GM21723 (cell line): ENCODE measurements at regions not wholly inside any gene's neighbourhood (a gene's known extent, or its start where the extent isn't known, plus 50 kb on each side); places are given as distances from the start of the nearest gene placed in this dataset.
"Not testable (repeated sequence)": the region's sequence is repeated elsewhere in the genome, so short reads cannot be mapped to it uniquely, and the experiment has no call there.

Experiments used
- ATAC-seq: cut with Tn5 transposase; IDR thresholded peaks from one replicate; pipeline ENCODE4 v1.9.1; 2021; ENCODE audit warnings: mild to moderate bottlenecking, moderate library complexity; ENCODE audit not compliant: unreplicated experiment

DNA sequence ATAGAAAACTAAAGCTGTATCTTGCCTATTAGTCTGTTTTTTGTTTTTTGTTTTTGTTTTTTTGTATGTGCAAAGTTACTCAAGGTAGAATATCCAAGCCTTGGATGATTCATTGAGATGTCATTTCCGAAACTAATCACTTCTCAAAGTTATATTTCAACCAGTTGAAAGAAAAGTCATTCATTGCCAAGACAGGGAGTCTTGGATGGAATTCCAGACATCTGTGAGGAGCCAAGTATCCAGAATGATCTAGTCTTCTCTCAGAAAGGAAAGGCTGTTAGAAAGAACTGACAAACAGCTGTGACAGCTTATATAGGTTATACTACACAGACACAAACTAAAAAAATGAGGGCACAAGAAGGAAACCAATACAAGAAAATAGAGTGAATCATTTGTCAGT lies 141.1 kb upstream of the NDST3 start:
- no peak for ATAC-seq

DNA sequence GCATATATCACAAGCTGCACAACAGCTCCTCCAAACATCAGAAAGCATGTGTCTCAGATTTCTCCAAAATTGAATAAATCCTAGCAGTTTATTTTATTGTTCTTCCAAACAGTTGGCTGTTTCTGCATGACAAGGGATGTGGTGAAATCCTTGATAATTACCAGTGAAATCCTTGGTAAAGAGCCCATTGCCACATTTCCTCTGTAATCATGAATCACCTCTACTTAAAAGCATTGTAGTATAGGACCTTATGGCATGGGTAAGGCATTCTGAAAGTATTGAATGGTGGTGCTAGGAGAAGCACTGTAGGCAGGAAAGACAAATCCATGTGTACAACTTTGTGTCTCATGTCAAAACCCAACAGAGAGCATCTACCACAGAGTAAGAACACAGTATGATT lies 135.8 kb upstream of the NDST3 start:
- no peak for ATAC-seq

DNA sequence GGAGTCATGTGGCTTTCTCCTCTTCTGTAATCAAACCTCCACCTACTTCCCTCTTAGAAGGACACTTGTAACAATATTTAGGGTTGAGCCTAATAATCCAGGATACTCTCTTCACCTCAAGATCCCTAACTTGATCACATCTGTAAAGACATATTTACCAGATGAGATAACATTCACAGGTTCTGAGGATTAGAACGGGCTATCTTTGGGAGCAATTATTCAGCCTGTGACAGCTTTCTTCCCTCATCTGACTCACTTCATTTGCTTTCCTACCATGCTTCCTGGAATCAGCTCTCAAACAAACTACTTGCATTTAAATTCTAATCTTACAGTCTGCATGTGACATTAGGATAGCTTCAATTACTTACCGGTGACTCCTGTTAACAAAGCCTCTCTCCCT lies 133.5 kb upstream of the NDST3 start:
- no peak for ATAC-seq

DNA sequence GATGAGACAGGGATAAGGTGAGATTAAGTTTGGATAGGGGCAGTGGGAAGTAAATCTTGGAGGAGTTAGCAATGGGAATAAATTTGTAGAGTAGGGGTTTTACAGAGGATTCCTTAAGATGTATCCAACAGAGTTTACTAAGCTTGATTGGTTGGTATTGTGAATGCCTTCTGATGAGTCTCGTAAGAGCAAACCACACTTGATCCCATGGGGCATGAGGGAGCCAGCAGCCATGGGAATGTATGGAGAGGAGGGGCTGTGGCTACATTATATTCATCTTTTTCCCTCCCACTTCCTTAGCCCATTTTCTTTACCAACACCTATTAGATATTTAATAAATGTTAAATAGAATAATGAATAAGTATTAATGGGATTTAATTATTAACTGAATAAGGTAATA lies 126.6 kb upstream of the NDST3 start:
- no peak for ATAC-seq

DNA sequence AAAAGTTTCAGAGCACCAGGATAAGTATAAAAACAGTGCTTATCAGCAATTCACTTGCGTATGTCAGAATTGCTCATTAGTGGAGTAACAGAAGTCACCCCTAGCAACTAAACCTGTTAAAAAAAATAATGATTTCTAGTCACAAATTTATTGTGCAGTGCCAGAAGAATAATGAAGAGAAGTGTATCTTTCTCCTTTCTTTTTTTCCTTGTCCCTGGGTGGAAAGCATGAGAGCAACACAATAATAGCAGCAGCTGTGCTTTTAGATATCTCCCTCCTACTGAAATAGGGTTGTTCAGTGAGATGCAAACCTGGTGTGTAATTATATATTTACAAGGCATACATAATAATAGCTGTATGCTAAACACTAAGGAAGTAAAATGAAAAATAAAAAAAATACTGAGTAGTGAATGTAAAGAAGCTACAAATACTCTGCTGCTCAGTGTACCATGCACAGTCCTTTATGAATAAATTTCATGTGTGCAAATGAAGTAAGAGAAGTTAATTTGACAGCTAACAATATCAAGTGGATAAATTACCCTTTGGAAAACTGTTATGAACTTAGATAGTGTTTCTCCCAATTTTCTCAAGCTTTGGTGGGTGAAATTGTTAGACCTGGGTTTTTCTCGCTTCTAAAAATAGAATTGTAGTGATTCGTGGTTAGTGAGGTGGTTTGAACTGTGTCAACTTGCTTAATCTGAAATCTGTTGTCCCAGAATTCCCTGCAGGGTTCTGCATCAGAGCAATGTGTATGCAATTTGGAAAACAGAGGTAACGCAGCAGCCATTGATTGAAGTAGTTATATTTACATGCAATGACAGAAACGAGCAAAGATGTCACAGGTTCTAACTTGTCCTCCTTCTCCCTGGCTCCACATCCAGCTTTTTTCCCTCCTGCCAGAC lies 125.7 kb upstream of the NDST3 start:
- ATAC-seq: no peak

DNA sequence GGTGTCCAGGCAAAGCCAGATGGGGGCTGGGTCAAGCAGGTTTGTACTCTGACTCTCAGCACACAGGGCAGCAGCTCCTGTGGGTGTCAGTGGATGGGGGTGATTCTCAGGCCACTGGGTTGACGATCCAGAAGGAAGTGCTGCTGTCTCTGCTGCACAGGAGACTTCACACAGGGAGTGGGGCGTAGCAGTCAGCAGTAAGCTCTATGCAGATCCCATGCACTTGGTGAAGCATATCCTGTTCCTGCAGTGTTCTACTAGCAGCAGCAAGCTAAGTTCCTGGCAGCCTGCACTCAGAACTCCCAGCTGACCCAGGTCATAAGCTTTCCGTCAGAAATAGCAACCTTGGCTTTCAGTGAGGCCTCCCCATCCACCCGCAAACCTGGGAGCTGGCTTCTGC lies 117.6 kb upstream of the NDST3 start:
- no peak for ATAC-seq

DNA sequence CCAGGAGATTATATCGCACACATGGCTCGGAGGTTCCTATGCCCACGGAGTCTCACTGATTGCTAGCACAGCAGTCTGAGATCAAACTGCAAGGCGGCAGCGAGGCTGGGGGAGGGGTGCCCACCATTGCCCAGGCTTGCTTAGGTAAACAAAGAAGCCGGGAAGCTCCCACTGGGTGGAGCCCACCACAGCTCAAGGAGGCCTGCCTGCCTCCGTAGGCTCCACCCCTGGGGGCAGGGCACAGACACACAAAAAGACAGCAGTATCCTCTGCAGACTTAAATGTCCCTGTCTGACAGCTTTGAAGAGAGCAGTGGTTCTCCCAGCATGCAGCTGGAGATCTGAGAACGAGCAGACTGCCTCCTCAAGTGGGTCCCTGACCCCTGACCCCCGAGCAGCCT lies 112.0 kb upstream of the NDST3 start:
- not testable (repeated sequence) for ATAC-seq

DNA sequence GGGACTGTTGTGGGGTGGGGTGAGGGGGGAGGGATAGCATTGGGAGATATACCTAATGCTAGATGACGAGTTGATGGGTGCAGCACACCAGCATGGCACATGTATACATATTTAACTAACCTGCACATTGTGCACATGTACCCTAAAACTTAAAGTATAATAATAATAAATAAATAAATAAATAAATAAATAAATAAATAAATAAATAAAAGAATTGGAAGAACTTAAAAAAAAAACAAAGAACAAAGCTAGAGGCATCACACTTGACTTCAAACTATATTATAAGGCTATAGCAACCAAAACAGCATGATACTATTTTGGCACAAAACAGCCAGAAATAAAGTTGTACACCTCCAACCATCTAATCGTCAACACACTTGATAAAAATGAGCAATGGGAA lies 106.5 kb upstream of the NDST3 start:
- not testable (repeated sequence) for ATAC-seq

DNA sequence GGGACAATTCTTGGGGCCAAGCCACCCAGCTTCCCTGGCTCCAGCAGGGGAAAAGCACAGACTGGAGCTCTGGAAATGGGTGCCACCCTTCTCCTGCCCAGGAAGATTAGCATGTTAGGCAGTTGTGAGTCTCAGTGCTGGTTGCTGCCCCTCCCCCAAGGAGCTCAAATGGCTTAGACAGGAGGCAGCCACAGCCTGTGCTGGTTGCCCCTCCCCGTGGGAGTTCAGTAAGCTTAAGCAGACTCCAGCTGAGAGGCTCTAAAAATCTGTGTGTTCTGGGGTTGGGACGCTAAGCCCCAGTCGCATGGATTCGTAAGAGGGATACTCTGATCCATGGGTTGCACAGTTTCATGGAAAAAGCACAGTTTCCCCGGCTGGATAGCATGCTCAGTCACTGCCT lies 92.7 kb upstream of the NDST3 start:
- ATAC-seq: no peak

DNA sequence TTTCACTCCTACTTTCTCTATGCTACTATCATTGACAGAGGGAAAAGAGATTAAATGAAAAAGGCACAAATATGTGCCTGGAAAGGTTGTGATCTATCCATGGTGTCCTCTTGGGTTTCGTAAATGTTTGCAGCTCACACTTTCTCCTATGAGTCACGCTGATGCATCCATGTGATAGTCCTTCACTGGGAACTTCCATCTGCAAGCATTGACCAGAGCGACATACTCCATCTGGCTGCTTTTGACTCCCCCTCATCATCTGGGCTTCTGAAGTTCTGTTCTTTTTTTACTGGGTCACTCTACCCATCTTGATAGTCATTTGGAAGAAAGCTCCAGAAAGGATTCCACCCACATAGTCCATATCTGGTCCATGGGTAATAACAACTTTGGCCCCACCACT lies 84.7 kb upstream of the NDST3 start:
- ATAC-seq: no peak

DNA sequence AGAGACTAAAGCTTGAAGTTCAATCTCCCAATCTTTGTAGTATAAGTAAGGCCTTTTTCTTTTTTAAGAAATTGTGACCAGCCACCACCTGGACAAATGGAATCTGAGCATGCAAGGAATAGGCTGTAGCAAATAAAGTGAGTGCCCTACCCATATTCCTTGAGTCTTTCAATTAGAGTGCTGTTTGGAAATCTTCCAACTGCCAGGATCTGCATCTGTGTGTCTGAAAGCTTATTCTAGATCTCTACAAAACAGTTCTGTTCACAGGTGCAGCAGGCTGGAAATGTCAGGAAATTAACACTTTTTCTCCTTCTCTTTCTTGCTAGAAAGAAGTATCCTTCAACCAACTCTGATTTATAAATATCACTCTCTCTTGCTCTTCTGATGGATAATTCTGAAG lies 76.7 kb upstream of the NDST3 start:
- ATAC-seq: no peak

DNA sequence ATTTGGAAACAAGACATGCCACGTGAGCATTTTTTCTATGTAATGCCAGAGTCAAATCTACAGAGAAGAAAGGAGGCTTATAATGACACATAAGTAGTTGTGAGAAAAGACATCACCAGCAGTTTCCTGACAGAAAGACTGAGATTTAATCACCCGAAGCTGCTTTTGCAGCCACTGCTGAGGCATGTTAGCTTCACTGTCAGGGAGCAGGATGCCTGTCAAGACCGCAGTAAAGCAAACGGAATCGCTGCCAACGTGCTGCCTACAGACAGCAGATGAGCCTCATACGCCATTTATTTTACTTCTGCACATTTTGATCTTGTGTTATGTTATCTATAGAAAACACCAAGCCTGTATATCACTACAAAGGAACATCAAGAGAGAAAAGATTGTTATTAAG lies 68.7 kb upstream of the NDST3 start:
- ATAC-seq: no peak

DNA sequence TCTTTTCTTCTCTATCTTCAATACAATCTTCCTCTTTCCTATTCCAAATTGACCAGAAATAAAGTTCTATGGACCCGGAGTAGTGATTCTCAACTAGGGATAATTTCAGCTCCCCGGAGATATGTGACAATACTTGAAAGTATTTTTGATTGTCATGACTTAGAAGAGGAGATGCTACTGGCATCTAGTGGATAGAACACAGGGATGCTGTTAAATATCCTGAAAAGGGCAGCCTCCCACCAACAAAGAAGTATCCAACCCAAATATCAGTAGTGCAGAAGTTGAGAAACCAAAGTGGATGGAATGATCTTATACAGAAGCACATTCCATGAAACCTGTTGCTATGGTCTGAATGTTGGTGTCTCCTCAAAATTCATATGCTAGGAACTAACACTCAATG lies 65.7 kb upstream of the NDST3 start:
- no peak for ATAC-seq

DNA sequence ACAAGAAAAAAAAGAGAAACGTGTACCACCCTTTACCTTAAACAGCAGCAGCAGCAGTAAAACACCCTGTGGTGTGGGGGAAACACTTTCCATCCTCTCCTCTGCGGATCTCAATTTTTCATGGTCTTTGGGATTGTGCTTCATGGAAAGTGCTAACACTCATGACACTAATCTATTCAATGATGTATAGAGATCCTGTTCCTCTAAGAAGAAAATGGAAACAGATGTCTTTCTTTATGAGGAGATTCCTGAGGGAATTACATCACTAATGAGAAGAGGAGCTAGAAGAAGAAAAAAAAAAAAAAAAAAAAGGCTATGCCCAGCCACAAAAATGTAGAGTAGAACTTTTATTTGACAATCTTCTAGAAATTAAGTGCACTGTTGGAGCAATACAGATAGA lies 62.9 kb upstream of the NDST3 start:
- no peak for ATAC-seq

DNA sequence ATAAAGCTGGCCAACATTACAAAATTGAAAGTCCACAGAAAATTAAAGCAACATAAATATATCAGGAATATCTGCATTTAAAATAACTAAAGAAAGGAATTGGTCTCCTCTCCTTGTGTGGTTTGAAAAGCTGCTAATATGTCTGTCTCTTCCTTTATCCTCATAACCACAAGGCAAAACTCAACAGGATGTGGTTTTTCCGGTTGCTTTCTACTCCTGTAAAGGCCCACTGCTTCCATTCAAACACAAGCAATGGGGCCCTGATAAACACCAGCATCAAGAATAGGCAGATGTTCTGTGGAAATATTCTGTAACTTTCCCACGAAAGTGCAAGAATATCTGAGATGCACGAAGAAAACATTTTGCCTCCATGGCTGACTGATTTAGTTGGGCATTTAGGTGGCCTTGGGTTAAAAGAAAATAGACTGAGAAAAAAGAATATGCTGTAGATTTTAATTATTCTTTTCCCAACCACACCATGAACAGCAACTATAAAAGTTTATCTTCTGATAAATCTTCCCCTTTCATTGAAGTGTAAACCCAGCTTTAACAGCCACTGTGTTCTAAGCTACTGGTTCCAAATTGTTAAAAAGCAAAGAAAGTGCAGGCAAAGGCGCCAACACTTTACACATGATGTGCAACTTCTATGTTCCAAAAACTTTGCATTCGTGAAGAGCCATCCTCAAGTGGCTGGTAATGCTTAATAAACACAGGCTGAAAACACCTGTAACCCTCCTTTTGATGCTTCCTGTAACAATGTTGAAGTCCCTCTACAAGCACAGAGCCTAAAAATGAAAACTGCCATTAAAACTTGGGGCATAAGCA lies 50.5 kb upstream of the NDST3 start:
- no peak for ATAC-seq

DNA sequence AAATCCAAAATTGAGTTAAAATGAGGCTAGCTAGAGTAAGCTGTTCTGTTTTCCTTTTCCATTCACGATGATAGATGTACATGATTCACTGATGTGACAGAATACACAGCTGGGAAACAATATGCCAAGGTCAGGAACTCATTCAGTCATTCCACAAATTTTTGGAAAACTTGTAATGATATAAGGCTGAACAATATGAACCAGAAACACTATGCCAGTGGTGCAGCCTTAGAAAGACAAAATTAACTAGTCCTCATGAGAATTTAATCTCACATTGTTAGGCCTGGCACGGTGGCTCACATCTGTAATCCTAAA lies 50.0 kb upstream of the NDST3 start:
- ATAC-seq: no peak
